Loucy (cell line): ENCODE measurements at regions not wholly inside any gene's neighbourhood (a gene's known extent, or its start where the extent isn't known, plus 50 kb on each side); places are given as distances from the start of the nearest gene placed in this dataset.

Experiments
- H2AFZ ChIP-seq: fragments of 200-600 bp; sonication (generic); 2 replicates; pipeline ENCODE4 v1.6.0; 2016; ENCODE audit warnings: antibody characterized with exemption, mild to moderate bottlenecking, low read length, moderate library complexity
- H3F3A ChIP-seq: fragments of 200-600 bp; 2 replicates; pipeline ENCODE4 v1.6.0; 2016; ENCODE audit warnings: antibody characterized with exemption, low read depth, mild to moderate bottlenecking
- H3K27me3 ChIP-seq: fragments of 200-600 bp; sonication (generic); 2 replicates; pipeline ENCODE4 v1.6.1; 2014; ENCODE audit warnings: low read length, mild to moderate bottlenecking; ENCODE audit not compliant: insufficient read depth, poor library complexity, severe bottlenecking
- H3K36me3 ChIP-seq: fragments of 200-600 bp; sonication (generic); 2 replicates; pipeline ENCODE4 v1.6.1; 2016; ENCODE audit warnings: low read length; ENCODE audit not compliant: insufficient read depth
- H3K4me1 ChIP-seq: fragments of 200-600 bp; sonication (generic); 2 replicates; pipeline ENCODE4 v1.5.1; 2014; ENCODE audit warnings: low read length, mild to moderate bottlenecking; ENCODE audit not compliant: insufficient read depth, poor library complexity, severe bottlenecking
- H3K4me2 ChIP-seq: fragments of 200-600 bp; sonication (generic); 2 replicates; pipeline ENCODE4 v1.6.0; 2014; ENCODE audit warnings: antibody characterized with exemption, low read length, low read depth, mild to moderate bottlenecking; ENCODE audit not compliant: poor library complexity, severe bottlenecking
- H3K4me3 ChIP-seq: fragments of 200-600 bp; sonication (generic); 2 replicates; pipeline ENCODE4 v1.5.1; 2014; ENCODE audit warnings: low read length, mild to moderate bottlenecking, mixed read lengths; ENCODE audit not compliant: poor library complexity, severe bottlenecking
- H3K79me2 ChIP-seq: fragments of 200-600 bp; sonication (generic); 2 replicates; pipeline ENCODE4 v1.6.1; 2014; ENCODE audit warnings: low read length; ENCODE audit not compliant: insufficient read depth
- H3K9ac ChIP-seq: fragments of 200-600 bp; sonication (generic); 2 replicates; pipeline ENCODE4 v1.6.0; 2014; ENCODE audit warnings: mild to moderate bottlenecking, low read depth, low read length, moderate library complexity; ENCODE audit not compliant: poor library complexity, severe bottlenecking
- H3K9me2 ChIP-seq: fragments of 200-600 bp; sonication (generic); replicated peaks from 2 replicates; pipeline ENCODE4 v1.6.1; 2016; ENCODE audit warnings: low read depth, low read length, mixed read lengths
- H3K9me3 ChIP-seq: fragments of 200-600 bp; sonication (generic); 2 replicates; pipeline ENCODE4 v1.6.1; 2014; ENCODE audit warnings: mild to moderate bottlenecking, antibody characterized with exemption, low read length, low read depth; ENCODE audit not compliant: insufficient read depth
- H4K20me1 ChIP-seq: fragments of 200-600 bp; sonication (generic); 2 replicates; pipeline ENCODE4 v1.6.0; 2014; ENCODE audit warnings: antibody characterized with exemption, low read length, mild to moderate bottlenecking; ENCODE audit not compliant: insufficient read depth, poor library complexity, severe bottlenecking
- EZH2phosphoT487 ChIP-seq: fragments of 200-600 bp; IDR thresholded peaks from 2 replicates; pipeline ENCODE4 v1.6.1; 2018; ENCODE audit warnings: antibody characterized with exemption, mild to moderate bottlenecking, moderate library complexity, borderline replicate concordance
- TF ChIP-seq, protein P1 (sequence below): fragments of 200-600 bp; sonication (generic); conservative IDR thresholded peaks from 2 replicates; pipeline ENCODE4 v1.5.1; 2014; ENCODE audit warnings: mild to moderate bottlenecking, antibody characterized with exemption, low read length

- no peaks in the 10 kb centered on the region for H4K20me1 ChIP-seq
- TF ChIP-seq, protein P1, sequence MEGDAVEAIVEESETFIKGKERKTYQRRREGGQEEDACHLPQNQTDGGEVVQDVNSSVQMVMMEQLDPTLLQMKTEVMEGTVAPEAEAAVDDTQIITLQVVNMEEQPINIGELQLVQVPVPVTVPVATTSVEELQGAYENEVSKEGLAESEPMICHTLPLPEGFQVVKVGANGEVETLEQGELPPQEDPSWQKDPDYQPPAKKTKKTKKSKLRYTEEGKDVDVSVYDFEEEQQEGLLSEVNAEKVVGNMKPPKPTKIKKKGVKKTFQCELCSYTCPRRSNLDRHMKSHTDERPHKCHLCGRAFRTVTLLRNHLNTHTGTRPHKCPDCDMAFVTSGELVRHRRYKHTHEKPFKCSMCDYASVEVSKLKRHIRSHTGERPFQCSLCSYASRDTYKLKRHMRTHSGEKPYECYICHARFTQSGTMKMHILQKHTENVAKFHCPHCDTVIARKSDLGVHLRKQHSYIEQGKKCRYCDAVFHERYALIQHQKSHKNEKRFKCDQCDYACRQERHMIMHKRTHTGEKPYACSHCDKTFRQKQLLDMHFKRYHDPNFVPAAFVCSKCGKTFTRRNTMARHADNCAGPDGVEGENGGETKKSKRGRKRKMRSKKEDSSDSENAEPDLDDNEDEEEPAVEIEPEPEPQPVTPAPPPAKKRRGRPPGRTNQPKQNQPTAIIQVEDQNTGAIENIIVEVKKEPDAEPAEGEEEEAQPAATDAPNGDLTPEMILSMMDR, result no peak
- no peak for TF ChIP-seq EZH2phosphoT487
- H3K4me3 ChIP-seq, result no peak overlapping the region
- no peaks in the 10 kb centered on the region for H3K9me3 ChIP-seq
- no peak overlapping the region for H3K9ac ChIP-seq
- no peaks in the 10 kb centered on the region for H3K79me2 ChIP-seq
- H3K36me3 ChIP-seq, result no peaks in the 10 kb centered on the region
- no peaks in the 10 kb centered on the region for H3K27me3 ChIP-seq
- H3F3A ChIP-seq, result no peaks in the 10 kb centered on the region
- H3K4me1 ChIP-seq, result no peaks in the 10 kb centered on the region
- H3K9me2 ChIP-seq, result no peaks in the 10 kb centered on the region
- H3K4me2 ChIP-seq, result no peak overlapping the region
- no peak overlapping the region for H2AFZ ChIP-seq
These were observed 127.1 kb downstream of the DIO2 start for GRCh38 chr14:80084196-80084595.

- TF ChIP-seq, protein P1, result no peak
- no peak for TF ChIP-seq EZH2phosphoT487
- Histone ChIP-seq H2AFZ (no peak overlapping the region), H4K20me1 (no peaks in the 10 kb centered on the region), H3K4me2 (no peak overlapping the region), H3K27me3 (no peaks in the 10 kb centered on the region), H3K79me2 (no peaks in the 10 kb centered on the region), H3K9ac (no peak overlapping the region), H3K4me1 (no peaks in the 10 kb centered on the region), H3K36me3 (no peaks in the 10 kb centered on the region), H3K9me3 (no peaks in the 10 kb centered on the region), H3K4me3 (no peak overlapping the region), H3F3A (no peaks in the 10 kb centered on the region), H3K9me2 (no peaks in the 10 kb centered on the region)
These were observed 130.7 kb downstream of the DIO2 start for GRCh38 chr14:80080601-80081000.

DNA sequence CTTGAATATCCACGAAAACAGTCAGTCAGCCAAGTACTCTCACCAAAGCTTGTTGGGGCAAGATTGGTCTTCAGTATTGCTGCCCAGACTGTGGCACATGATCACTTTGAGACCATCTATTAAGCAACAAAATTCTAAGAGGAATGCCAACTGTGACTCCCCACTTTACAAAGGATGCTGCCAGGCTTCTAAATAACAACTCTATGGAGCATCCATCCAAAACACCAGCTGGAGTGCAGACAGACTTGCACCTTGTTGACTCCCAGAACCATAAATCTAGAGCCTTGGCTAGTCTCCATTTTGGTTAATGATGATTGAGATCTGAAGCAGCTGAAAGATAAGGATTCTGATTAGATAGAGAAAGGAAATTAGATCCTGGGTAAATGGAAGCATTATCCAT is 132.8 kb downstream of the DIO2 start:
- H3K9me2 ChIP-seq, result no peaks in the 10 kb centered on the region; the same call in 1 of the 2 replicates
- no peak overlapping the region for H3K4me3 ChIP-seq
- H3K4me1 ChIP-seq, result no peaks in the 10 kb centered on the region
- no peaks in the 10 kb centered on the region for H3K79me2 ChIP-seq
- TF ChIP-seq, protein P1, result no peak
- no peak for TF ChIP-seq EZH2phosphoT487
- H3K9me3 ChIP-seq, result no peaks in the 10 kb centered on the region
- H3K9ac ChIP-seq, result no peak overlapping the region
- no peaks in the 10 kb centered on the region for H4K20me1 ChIP-seq
- H3K4me2 ChIP-seq, result no peak overlapping the region
- no peaks in the 10 kb centered on the region for H3F3A ChIP-seq
- H3K36me3 ChIP-seq, result no peaks in the 10 kb centered on the region
- no peak overlapping the region for H2AFZ ChIP-seq
- no peaks in the 10 kb centered on the region for H3K27me3 ChIP-seq
